HG03159 (cell line): ENCODE measurements at regions not wholly inside any gene's neighbourhood (a gene's known extent, or its start where the extent isn't known, plus 50 kb on each side); places are given as distances from the start of the nearest gene placed in this dataset.
"Not testable (repeated sequence)": the region's sequence is repeated elsewhere in the genome, so short reads cannot be mapped to it uniquely, and the experiment has no call there.

ENCODE experiments used
- ATAC-seq: cut with Tn5 transposase; IDR thresholded peaks from one replicate; pipeline ENCODE4 v1.9.1; 2021; ENCODE audit warnings: mild to moderate bottlenecking, moderate library complexity; ENCODE audit not compliant: unreplicated experiment

- no peak for ATAC-seq
Measured at GRCh38 chr5:127133071-127133470, 59.8 kb upstream of the C5orf63 start.

GRCh38 chr5:127136908-127137307 is 63.6 kb upstream of the C5orf63 start:
- ATAC-seq, result no peak

- no peak for ATAC-seq
Measured at GRCh38 chr5:127143722-127144121, 70.4 kb upstream of the C5orf63 start.

- ATAC-seq, result no peak
Measured at GRCh38 chr5:127153031-127153430, 79.7 kb upstream of the C5orf63 start.

- ATAC-seq, result no peak
Measured at GRCh38 chr5:127153521-127153920, 80.2 kb upstream of the C5orf63 start.

- no peak for ATAC-seq
Measured at GRCh38 chr5:127163750-127164149, 90.4 kb upstream of the C5orf63 start.

- ATAC-seq, result no peak
Measured at GRCh38 chr5:127170918-127171600, 97.8 kb upstream of the C5orf63 start.

- ATAC-seq, result no peak
Measured at GRCh38 chr5:127176769-127177168, 103.5 kb upstream of the C5orf63 start.

- ATAC-seq, result not testable (repeated sequence)
Measured at GRCh38 chr5:127182631-127183030, 108.0 kb upstream of the MEGF10 start.

- ATAC-seq, result no peak
Measured at GRCh38 chr5:127183332-127183731, 107.3 kb upstream of the MEGF10 start.

- ATAC-seq, result no peak
Measured at GRCh38 chr5:127184851-127185250, 105.7 kb upstream of the MEGF10 start.

GRCh38 chr5:127186657-127187056 is 103.9 kb upstream of the MEGF10 start:
- ATAC-seq, result no peak

- ATAC-seq, result no peak
Measured at GRCh38 chr5:127187706-127188105, 102.9 kb upstream of the MEGF10 start.

GRCh38 chr5:127192150-127192549 is 98.4 kb upstream of the MEGF10 start:
- no peak for ATAC-seq

GRCh38 chr5:127192836-127193338 is 97.7 kb upstream of the MEGF10 start:
- ATAC-seq, result no peak

GRCh38 chr5:127196042-127196441 is 94.6 kb upstream of the MEGF10 start:
- ATAC-seq, result no peak

GRCh38 chr5:127197402-127198167 is 93.0 kb upstream of the MEGF10 start:
- ATAC-seq, result not testable (repeated sequence)

- not testable (repeated sequence) for ATAC-seq
Measured at GRCh38 chr5:127202738-127203137, 87.9 kb upstream of the MEGF10 start.

GRCh38 chr5:127203818-127204217 is 86.8 kb upstream of the MEGF10 start:
- ATAC-seq, result no peak

GRCh38 chr5:127205147-127205546 is 85.4 kb upstream of the MEGF10 start:
- ATAC-seq, result no peak

- no peak for ATAC-seq
Measured at GRCh38 chr5:127206320-127207113, 84.1 kb upstream of the MEGF10 start.
